ENCODE measurements at regions not wholly inside any gene's neighbourhood (a gene's known extent, or its start where the extent isn't known, plus 50 kb on each side); places are given as distances from the start of the nearest gene placed in this dataset.
A peak's percentile ranks its signal among the peaks of the same experiment; 100 is the strongest.

GRCh38 chr3:150218236-150218635 is 189.9 kb upstream of the TSC22D2 start:
- DNase-seq (ENCODE audit: low spot score) = no peak
- Histone ChIP-seq H3K27me3 (replicated peaks; ENCODE audit: insufficient read depth) (no peaks in the 10 kb centered on the region), H3K4me3 (no peak overlapping the region), H3K27ac (no peak overlapping the region), H3K36me3 (no peaks in the 10 kb centered on the region), H3K4me1 (ENCODE audit: control insufficient read depth in 1 of 2, low read depth in 2 of 2) (peaks cover 14 to 32% of the 10 kb centered on the region in 2 donors), H3K9me3 (no peaks in the 10 kb centered on the region)
- TF ChIP-seq CTCF (IDR thresholded peaks at IDR 0.05) = no peak
- no peak for ATAC-seq (ENCODE audit: insufficient number of reproducible peaks, low FRiP score, low read depth)

- no peak for TF ChIP-seq CTCF (IDR thresholded peaks at IDR 0.05)
- no peak for ATAC-seq (ENCODE audit: insufficient number of reproducible peaks, low FRiP score, low read depth)
- H3K36me3 ChIP-seq = no peaks in the 10 kb centered on the region
- H3K27me3 ChIP-seq (replicated peaks; ENCODE audit: insufficient read depth) = no peaks in the 10 kb centered on the region
- H3K27ac ChIP-seq = no peak overlapping the region
- H3K4me1 ChIP-seq (ENCODE audit: control insufficient read depth in 1 of 2, low read depth in 2 of 2) = peaks cover 14 to 32% of the 10 kb centered on the region in 2 donors
- no peak overlapping the region for H3K4me3 ChIP-seq
- no peak for DNase-seq (ENCODE audit: low spot score)
- H3K9me3 ChIP-seq = no peaks in the 10 kb centered on the region
Observed at GRCh38 chr3:150217691-150218090, 190.4 kb upstream of the TSC22D2 start.

- Histone ChIP-seq H3K27ac (peak overlapping the region in 1 of 2 donors; percentile 62), H3K4me3 (peak overlapping the region; percentile 35)
Observed at GRCh38 chr3:150216866-150217600, 191.1 kb upstream of the TSC22D2 start.

GRCh38 chr3:150216041-150216811 is 191.9 kb upstream of the TSC22D2 start:
- peaks cover 14 to 29% of the 10 kb centered on the region in 2 donors for H3K4me1 ChIP-seq (ENCODE audit: control insufficient read depth in 1 of 2, low read depth in 2 of 2)
- H3K4me3 ChIP-seq = peak overlapping the region; percentile 35
- TF ChIP-seq CTCF (IDR thresholded peaks at IDR 0.05) = no peak
- peak overlapping the region; percentile 62 to 69 for H3K27ac ChIP-seq
- no peaks in the 10 kb centered on the region for H3K27me3 ChIP-seq (replicated peaks; ENCODE audit: insufficient read depth)
- no peaks in the 10 kb centered on the region for H3K36me3 ChIP-seq
- DNase-seq (ENCODE audit: low spot score) = peak; percentile 35
- peak; percentile 66 for ATAC-seq (ENCODE audit: insufficient number of reproducible peaks, low FRiP score, low read depth)
- H3K9me3 ChIP-seq = no peaks in the 10 kb centered on the region

More at GRCh38 chr3:150216866-150217600, 191.1 kb upstream of the TSC22D2 start:
- no peak for TF ChIP-seq CTCF (IDR thresholded peaks at IDR 0.05)
- H3K36me3 ChIP-seq = no peaks in the 10 kb centered on the region
- no peaks in the 10 kb centered on the region for H3K27me3 ChIP-seq (replicated peaks; ENCODE audit: insufficient read depth)
- DNase-seq (ENCODE audit: low spot score) (no peak), ATAC-seq (ENCODE audit: insufficient number of reproducible peaks, low FRiP score, low read depth) (no peak)
- no peaks in the 10 kb centered on the region for H3K9me3 ChIP-seq
- H3K4me1 ChIP-seq (ENCODE audit: control insufficient read depth in 1 of 2, low read depth in 2 of 2) = peaks cover 14 to 32% of the 10 kb centered on the region in 2 donors

GRCh38 chr3:150215616-150216015 is 192.5 kb upstream of the TSC22D2 start:
- H3K27ac ChIP-seq = peak overlapping the region; percentile 62 to 69
- no peaks in the 10 kb centered on the region for H3K9me3 ChIP-seq
- no peaks in the 10 kb centered on the region for H3K36me3 ChIP-seq
- peaks cover 11 to 23% of the 10 kb centered on the region in 2 donors for H3K4me1 ChIP-seq (ENCODE audit: control insufficient read depth in 1 of 2, low read depth in 2 of 2)
- H3K4me3 ChIP-seq = no peak overlapping the region
- ATAC-seq (ENCODE audit: insufficient number of reproducible peaks, low FRiP score, low read depth) = no peak
- TF ChIP-seq CTCF (IDR thresholded peaks at IDR 0.05) = no peak
- H3K27me3 ChIP-seq (replicated peaks; ENCODE audit: insufficient read depth) = no peaks in the 10 kb centered on the region
- DNase-seq (ENCODE audit: low spot score) = no peak
